ENCODE measurements at regions not wholly inside any gene's neighbourhood (a gene's known extent, or its start where the extent isn't known, plus 50 kb on each side); places are given as distances from the start of the nearest gene placed in this dataset.

GRCh38 chr14:61884711-61885110 lies 122.5 kb downstream of the SNAPC1 start:
- TF ChIP-seq CTCF (IDR thresholded peaks at IDR 0.05; ENCODE audit: insufficient read depth, low read length, poor library complexity, severe bottlenecking), result no peak
- no peak for TF ChIP-seq EZH2phosphoT487 (conservative IDR thresholded peaks at IDR 0.05; ENCODE audit: low read length)

Measured in SU-DHL-6 (cell line).